Calu3 (cell line): ENCODE measurements at regions not wholly inside any gene's neighbourhood (a gene's known extent, or its start where the extent isn't known, plus 50 kb on each side); places are given as distances from the start of the nearest gene placed in this dataset.
A peak's percentile ranks its signal among the peaks of the same experiment; 100 is the strongest.

Experiments used
- BruUV-seq: library from RNA; stranded (reverse); fragments of 400-500 nt; replicated peaks from 2 replicates; lab custom pipeline; 2021; lab: Mats Ljungman, UMichigan
- CTCF ChIA-PET: fragments of 300-600 bp; sonication (Branson Sonifier 250); formaldehyde crosslinking; loops from one replicate; lab custom pipeline; 2022; ENCODE audit warnings: antibody characterized with exemption; lab: Charles Lee
- DNase-seq: peaks from one replicate; pipeline ENCODE4 v3.0.0; 2022
- H3K27ac Mint-ChIP-seq: one replicate; pipeline ENCODE4 v1.8.0; 2022; ENCODE audit warnings: mixed read lengths; ENCODE audit not compliant: unreplicated experiment
- H3K27me3 Mint-ChIP-seq: one replicate; pipeline ENCODE4 v1.8.0; 2022; ENCODE audit warnings: mixed read lengths; ENCODE audit not compliant: unreplicated experiment
- H3K36me3 Mint-ChIP-seq: one replicate; pipeline ENCODE4 v1.8.0; 2022; ENCODE audit warnings: mild to moderate bottlenecking, moderate library complexity, mixed read lengths; ENCODE audit not compliant: insufficient read depth, unreplicated experiment
- H3K4me1 Mint-ChIP-seq: one replicate; pipeline ENCODE4 v1.8.0; 2022; ENCODE audit warnings: mild to moderate bottlenecking, low read depth, mixed read lengths; ENCODE audit not compliant: unreplicated experiment
- H3K4me3 Mint-ChIP-seq: one replicate; pipeline ENCODE4 v1.8.0; 2022; ENCODE audit warnings: mild to moderate bottlenecking, low read depth, moderate library complexity, mixed read lengths; ENCODE audit not compliant: unreplicated experiment
- H3K9me3 Mint-ChIP-seq: one replicate; pipeline ENCODE4 v1.8.0; 2022; ENCODE audit warnings: low read depth, mixed read lengths; ENCODE audit not compliant: unreplicated experiment
- CTCF ChIP-seq: fragments of 200-600 bp; IDR thresholded peaks from one replicate; pipeline ENCODE4 v1.8.0; 2022; ENCODE audit warnings: antibody characterized with exemption; ENCODE audit not compliant: unreplicated experiment
- intact Hi-C: fragments of 100-400 bp; cut with micrococcal nuclease; formaldehyde crosslinking; loops from one replicate; pipeline ENCODE4 v1.10.0; 2022; ENCODE audit not compliant: unreplicated experiment

DNA sequence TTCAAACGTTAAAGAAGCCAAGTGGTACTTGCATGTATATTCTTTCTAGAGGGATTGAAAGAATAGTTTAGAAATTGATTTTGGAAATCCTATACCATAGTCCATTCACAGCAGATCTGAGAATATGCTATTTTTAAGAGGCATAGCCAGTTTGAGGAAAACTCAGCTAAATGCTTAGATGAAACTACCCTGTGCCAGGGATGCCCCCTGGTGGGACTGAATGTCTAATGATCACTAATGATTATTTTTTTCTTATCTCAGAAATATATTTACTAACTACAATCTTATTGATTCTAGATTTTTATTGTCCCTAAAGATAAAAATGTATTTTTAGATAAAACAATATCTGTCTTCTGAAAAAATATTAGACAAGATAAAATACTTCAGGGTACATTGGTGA is 844.9 kb upstream of the PHF14 start:
- Mint-ChIP-seq H3K9me3 (no peaks in the 10 kb centered on the region), H3K27me3 (no peaks in the 10 kb centered on the region), H3K4me3 (no peak overlapping the region), H3K4me1 (no peaks in the 10 kb centered on the region), H3K36me3 (no peaks in the 10 kb centered on the region), H3K27ac (no peak overlapping the region)
- CTCF ChIA-PET: interaction anchor here (0.7 to 1.4 kb wide), 3 partner anchors 106 to 571 kb away, joined by 3 to 5 read pairs (median 4); no protein-coding TSS in a partner anchor
- intact Hi-C loops: loop anchor here (2.0 to 5.0 kb wide), 3 partner anchors 106 to 284 kb away; no protein-coding TSS in a partner anchor
- BruUV-seq: no TSS peak
- peak; percentile 56 for DNase-seq
- TF ChIP-seq CTCF: peak; percentile 58

DNA sequence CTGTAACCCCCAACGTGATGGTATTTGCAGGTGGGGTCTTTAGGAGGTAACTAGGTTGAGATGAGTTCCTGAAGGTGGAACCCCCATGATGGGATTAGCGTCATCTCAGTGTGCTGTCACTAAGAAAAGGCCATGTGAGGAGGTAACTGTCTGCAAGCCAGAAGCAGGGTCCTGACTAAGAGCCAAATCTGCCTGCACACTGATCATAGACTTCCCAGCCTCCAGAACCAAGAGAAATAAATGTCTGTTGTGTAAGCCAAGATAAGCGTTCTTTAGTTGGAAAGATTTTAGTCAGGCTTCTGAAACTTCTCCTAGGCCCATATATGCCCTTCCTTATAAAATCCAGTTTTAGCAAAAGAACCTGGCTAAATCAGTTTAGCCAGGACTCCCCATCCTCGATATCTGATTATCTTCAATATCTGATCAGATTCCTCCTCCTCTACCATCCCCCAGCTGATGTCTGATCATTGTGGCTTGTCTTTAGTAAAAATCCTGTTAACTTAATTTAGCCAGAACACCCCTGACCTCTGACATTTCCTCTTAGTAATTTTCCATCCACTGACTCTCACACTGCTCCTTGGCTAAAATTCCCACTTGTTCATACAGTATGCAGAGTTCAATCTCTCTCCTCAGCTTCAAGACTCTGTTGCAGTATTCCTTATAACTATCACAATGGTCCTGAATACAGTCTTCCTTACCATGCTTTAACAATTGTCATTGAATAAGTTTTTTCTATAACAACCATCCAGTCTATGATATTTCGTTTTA is 835.4 kb upstream of the PHF14 start:
- Mint-ChIP-seq H3K27ac (no peak overlapping the region), H3K9me3 (no peaks in the 10 kb centered on the region), H3K4me3 (no peak overlapping the region), H3K4me1 (peaks cover 8% of the 10 kb centered on the region), H3K27me3 (no peaks in the 10 kb centered on the region), H3K36me3 (no peaks in the 10 kb centered on the region)
- no peak for DNase-seq
- intact Hi-C loops: no loop called here
- TF ChIP-seq CTCF: no peak
- CTCF ChIA-PET: no interaction called here
- no TSS peak for BruUV-seq

GRCh38 chr7:10146271-10146670 is 827.4 kb upstream of the PHF14 start:
- TF ChIP-seq CTCF: no peak
- H3K27ac Mint-ChIP-seq: no peak overlapping the region
- no peaks in the 10 kb centered on the region for H3K4me1 Mint-ChIP-seq
- H3K36me3 Mint-ChIP-seq: no peaks in the 10 kb centered on the region
- no peaks in the 10 kb centered on the region for H3K27me3 Mint-ChIP-seq
- CTCF ChIA-PET: no interaction called here
- BruUV-seq: no TSS peak
- no peak overlapping the region for H3K4me3 Mint-ChIP-seq
- H3K9me3 Mint-ChIP-seq: no peaks in the 10 kb centered on the region
- intact Hi-C loops: no loop called here
- no peak for DNase-seq

DNA sequence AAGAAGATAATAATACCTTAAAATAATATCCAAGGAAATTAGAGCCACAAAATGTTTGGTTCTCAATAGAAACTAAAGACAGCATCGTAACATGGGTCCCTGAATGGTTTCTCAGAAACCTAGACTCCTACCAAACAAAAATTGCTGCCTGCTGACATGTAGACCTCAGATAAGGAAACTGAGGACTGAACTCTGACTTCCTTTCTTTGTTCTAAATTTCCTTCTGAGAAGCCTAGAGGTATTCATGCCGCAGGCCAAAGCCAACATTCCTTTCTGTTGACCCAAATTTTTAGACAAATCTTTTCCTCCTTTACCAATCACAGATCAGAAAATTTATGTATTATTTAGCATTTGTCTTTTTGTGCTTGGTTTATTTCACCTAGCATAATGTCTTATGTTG is 816.7 kb upstream of the PHF14 start:
- TF ChIP-seq CTCF: no peak
- Mint-ChIP-seq H3K9me3 (no peaks in the 10 kb centered on the region), H3K4me3 (no peak overlapping the region), H3K27me3 (no peaks in the 10 kb centered on the region), H3K36me3 (no peaks in the 10 kb centered on the region), H3K4me1 (no peaks in the 10 kb centered on the region), H3K27ac (no peak overlapping the region)
- BruUV-seq: no TSS peak
- CTCF ChIA-PET: no interaction called here
- intact Hi-C loops: no loop called here
- no peak for DNase-seq
